Mucosa of gallbladder (tissue), 1 donor: ENCODE measurements at regions not wholly inside any gene's neighbourhood (a gene's known extent, or its start where the extent isn't known, plus 50 kb on each side); places are given as distances from the start of the nearest gene placed in this dataset.
"Not testable (repeated sequence)": the region's sequence is repeated elsewhere in the genome, so short reads cannot be mapped to it uniquely, and the experiment has no call there.

ENCODE experiments used
- DNase-seq: peaks from one replicate; pipeline ENCODE4 v3.0.0-alpha.2; 2020; ENCODE audit warnings: low spot score
- donor health status: DM: no; HTN: no; CAD: no.

GRCh38 chr1:29597861-29598260 is 361.5 kb downstream of the PTPRU start:
- peak; percentile 0 for DNase-seq

GRCh38 chr1:29593601-29594382 is 357.5 kb downstream of the PTPRU start:
- DNase-seq, result no peak

- DNase-seq, result no peak
Observed at GRCh38 chr1:29592731-29593130, 356.4 kb downstream of the PTPRU start.

- no peak for DNase-seq
Observed at GRCh38 chr1:29592261-29592615, 355.9 kb downstream of the PTPRU start.

GRCh38 chr1:29591601-29592260 is 355.4 kb downstream of the PTPRU start:
- DNase-seq, result no peak

GRCh38 chr1:29590583-29591565 is 354.6 kb downstream of the PTPRU start:
- DNase-seq, result no peak

- DNase-seq, result not testable (repeated sequence)
Observed at GRCh38 chr1:29589716-29590115, 353.4 kb downstream of the PTPRU start.

- no peak for DNase-seq
Observed at GRCh38 chr1:29586991-29587745, 350.8 kb downstream of the PTPRU start.

GRCh38 chr1:29586215-29586614 is 349.9 kb downstream of the PTPRU start:
- no peak for DNase-seq

- DNase-seq, result no peak
Observed at GRCh38 chr1:29585656-29586055, 349.3 kb downstream of the PTPRU start.

GRCh38 chr1:29585201-29585600 is 348.9 kb downstream of the PTPRU start:
- DNase-seq, result no peak

- DNase-seq, result no peak
Observed at GRCh38 chr1:29584776-29585175, 348.5 kb downstream of the PTPRU start.

- no peak for DNase-seq
Observed at GRCh38 chr1:29584362-29584761, 348.0 kb downstream of the PTPRU start.

- DNase-seq, result no peak
Observed at GRCh38 chr1:29583727-29584126, 347.4 kb downstream of the PTPRU start.

GRCh38 chr1:29581256-29581655 is 344.9 kb downstream of the PTPRU start:
- no peak for DNase-seq

- DNase-seq, result no peak
Observed at GRCh38 chr1:29579821-29580425, 343.6 kb downstream of the PTPRU start.

- no peak for DNase-seq
Observed at GRCh38 chr1:29577512-29577911, 341.2 kb downstream of the PTPRU start.

- no peak for DNase-seq
Observed at GRCh38 chr1:29576510-29576909, 340.2 kb downstream of the PTPRU start.

GRCh38 chr1:29575826-29576225 is 339.5 kb downstream of the PTPRU start:
- DNase-seq, result no peak

- peak; percentile 11 for DNase-seq
Observed at GRCh38 chr1:29575277-29575676, 339.0 kb downstream of the PTPRU start.

GRCh38 chr1:29574871-29575270 is 338.5 kb downstream of the PTPRU start:
- DNase-seq, result no peak
